NT2/D1 (cell line): ENCODE measurements at regions not wholly inside any gene's neighbourhood (a gene's known extent, or its start where the extent isn't known, plus 50 kb on each side); places are given as distances from the start of the nearest gene placed in this dataset.

Experiments
- YY1 ChIP-seq: IDR thresholded peaks from 2 replicates; pipeline ENCODE4 v1.6.1; 2011; ENCODE audit not compliant: insufficient read length, insufficient read depth
- ZNF274 ChIP-seq: IDR thresholded peaks from 2 replicates; pipeline ENCODE4 v1.6.1; 2011; ENCODE audit warnings: mild to moderate bottlenecking, low read depth, low read length

GRCh38 chr3:165638034-165638433 is 199.2 kb downstream of the BCHE start:
- TF ChIP-seq ZNF274 (no peak), YY1 (no peak)
